ENCODE measurements at regions not wholly inside any gene's neighbourhood (a gene's known extent, or its start where the extent isn't known, plus 50 kb on each side); places are given as distances from the start of the nearest gene placed in this dataset.

DNA sequence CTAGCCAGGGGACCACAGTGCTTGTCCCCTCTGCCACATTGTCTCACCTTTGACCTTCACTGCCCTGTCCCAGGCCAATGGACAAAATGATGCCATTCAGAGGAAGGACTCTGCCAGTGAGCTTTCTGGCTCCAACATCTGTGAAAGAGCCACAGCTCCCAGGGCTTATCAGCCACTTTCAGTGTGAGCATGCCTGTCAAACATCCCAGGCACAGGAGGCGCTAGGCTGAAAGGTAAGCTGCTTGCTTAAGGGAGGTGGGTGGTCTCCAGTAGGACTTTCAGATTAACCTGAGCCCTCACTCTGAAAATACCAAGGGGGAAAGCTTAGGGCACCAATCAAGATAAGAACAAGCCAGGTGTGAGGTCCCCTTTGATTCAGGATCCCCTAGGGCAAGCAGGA, 59.8 kb upstream of the GDF10 start:
- H4K20me1 ChIP-seq (ENCODE audit: insufficient read depth, poor library complexity, severe bottlenecking) = no peaks in the 10 kb centered on the region
- no peaks in the 10 kb centered on the region for H3K4me1 ChIP-seq (ENCODE audit: insufficient read depth)
- no peaks in the 10 kb centered on the region for H3K9me2 ChIP-seq (replicated peaks; ENCODE audit: insufficient read depth)
- no peak overlapping the region for H3K4me3 ChIP-seq
- H3K79me2 ChIP-seq = no peaks in the 10 kb centered on the region
- H3K27me3 ChIP-seq = no peaks in the 10 kb centered on the region
- 84% methylated on average over 1 of the region's 1 CpG for WGBS (ENCODE audit: low lambda C conversion rate, missing lambda C conversion rate)
- H3K9me3 ChIP-seq (ENCODE audit: low read depth) = no peaks in the 10 kb centered on the region
- H3K4me2 ChIP-seq = no peak overlapping the region
- no peak overlapping the region for H3K27ac ChIP-seq
- no peak for DNase-seq (ENCODE audit: low spot score)
- H2AFZ ChIP-seq = no peak overlapping the region
- TF ChIP-seq EZH2phosphoT487 (IDR thresholded peaks at IDR 0.05; ENCODE audit: low read depth, severe bottlenecking, unreplicated experiment) = no peak
- TF ChIP-seq EZH2 (IDR thresholded peaks at IDR 0.05; ENCODE audit: borderline replicate concordance) = no peak
- TF ChIP-seq, protein P1, sequence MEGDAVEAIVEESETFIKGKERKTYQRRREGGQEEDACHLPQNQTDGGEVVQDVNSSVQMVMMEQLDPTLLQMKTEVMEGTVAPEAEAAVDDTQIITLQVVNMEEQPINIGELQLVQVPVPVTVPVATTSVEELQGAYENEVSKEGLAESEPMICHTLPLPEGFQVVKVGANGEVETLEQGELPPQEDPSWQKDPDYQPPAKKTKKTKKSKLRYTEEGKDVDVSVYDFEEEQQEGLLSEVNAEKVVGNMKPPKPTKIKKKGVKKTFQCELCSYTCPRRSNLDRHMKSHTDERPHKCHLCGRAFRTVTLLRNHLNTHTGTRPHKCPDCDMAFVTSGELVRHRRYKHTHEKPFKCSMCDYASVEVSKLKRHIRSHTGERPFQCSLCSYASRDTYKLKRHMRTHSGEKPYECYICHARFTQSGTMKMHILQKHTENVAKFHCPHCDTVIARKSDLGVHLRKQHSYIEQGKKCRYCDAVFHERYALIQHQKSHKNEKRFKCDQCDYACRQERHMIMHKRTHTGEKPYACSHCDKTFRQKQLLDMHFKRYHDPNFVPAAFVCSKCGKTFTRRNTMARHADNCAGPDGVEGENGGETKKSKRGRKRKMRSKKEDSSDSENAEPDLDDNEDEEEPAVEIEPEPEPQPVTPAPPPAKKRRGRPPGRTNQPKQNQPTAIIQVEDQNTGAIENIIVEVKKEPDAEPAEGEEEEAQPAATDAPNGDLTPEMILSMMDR (IDR thresholded peaks at IDR 0.05; ENCODE audit: poor library complexity) = no peak
- no peaks in the 10 kb centered on the region for H3K36me3 ChIP-seq (replicated peaks; ENCODE audit: insufficient read depth, low read depth)

DNA sequence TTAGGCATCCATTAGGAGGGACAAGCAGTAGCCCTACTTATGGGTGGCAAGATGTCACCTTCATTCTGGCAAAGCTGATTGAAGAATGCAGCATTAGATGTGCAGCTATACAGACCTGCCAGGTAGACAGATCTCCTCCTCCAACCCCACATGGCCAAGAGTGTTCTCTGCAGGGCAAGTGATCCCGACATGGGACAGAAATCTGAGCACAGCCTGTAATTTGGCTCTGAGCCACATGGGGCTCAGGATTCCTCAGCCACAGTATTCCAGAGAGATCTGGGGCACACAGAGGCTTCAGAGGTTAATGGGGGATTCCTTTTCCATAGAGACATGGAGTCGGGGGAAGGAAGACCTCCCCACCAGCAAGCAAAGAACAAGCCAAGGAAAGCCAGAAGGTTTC, 58.7 kb upstream of the GDF10 start:
- TF ChIP-seq, protein P1 (IDR thresholded peaks at IDR 0.05; ENCODE audit: poor library complexity) = no peak
- TF ChIP-seq EZH2phosphoT487 (IDR thresholded peaks at IDR 0.05; ENCODE audit: low read depth, severe bottlenecking, unreplicated experiment) (no peak), EZH2 (IDR thresholded peaks at IDR 0.05; ENCODE audit: borderline replicate concordance) (no peak)
- Histone ChIP-seq H3K4me3 (no peak overlapping the region), H2AFZ (no peak overlapping the region), H3K4me2 (no peak overlapping the region), H4K20me1 (ENCODE audit: insufficient read depth, poor library complexity, severe bottlenecking) (no peaks in the 10 kb centered on the region), H3K27me3 (no peaks in the 10 kb centered on the region), H3K4me1 (ENCODE audit: insufficient read depth) (no peaks in the 10 kb centered on the region), H3K27ac (no peak overlapping the region), H3K9me2 (replicated peaks; ENCODE audit: insufficient read depth) (no peaks in the 10 kb centered on the region), H3K36me3 (replicated peaks; ENCODE audit: insufficient read depth, low read depth) (no peaks in the 10 kb centered on the region), H3K79me2 (no peaks in the 10 kb centered on the region), H3K9me3 (ENCODE audit: low read depth) (no peaks in the 10 kb centered on the region)
- 50% methylated on average over 2 of the region's 2 CpGs for WGBS (ENCODE audit: low lambda C conversion rate, missing lambda C conversion rate)
- no peak for DNase-seq (ENCODE audit: low spot score)

DNA sequence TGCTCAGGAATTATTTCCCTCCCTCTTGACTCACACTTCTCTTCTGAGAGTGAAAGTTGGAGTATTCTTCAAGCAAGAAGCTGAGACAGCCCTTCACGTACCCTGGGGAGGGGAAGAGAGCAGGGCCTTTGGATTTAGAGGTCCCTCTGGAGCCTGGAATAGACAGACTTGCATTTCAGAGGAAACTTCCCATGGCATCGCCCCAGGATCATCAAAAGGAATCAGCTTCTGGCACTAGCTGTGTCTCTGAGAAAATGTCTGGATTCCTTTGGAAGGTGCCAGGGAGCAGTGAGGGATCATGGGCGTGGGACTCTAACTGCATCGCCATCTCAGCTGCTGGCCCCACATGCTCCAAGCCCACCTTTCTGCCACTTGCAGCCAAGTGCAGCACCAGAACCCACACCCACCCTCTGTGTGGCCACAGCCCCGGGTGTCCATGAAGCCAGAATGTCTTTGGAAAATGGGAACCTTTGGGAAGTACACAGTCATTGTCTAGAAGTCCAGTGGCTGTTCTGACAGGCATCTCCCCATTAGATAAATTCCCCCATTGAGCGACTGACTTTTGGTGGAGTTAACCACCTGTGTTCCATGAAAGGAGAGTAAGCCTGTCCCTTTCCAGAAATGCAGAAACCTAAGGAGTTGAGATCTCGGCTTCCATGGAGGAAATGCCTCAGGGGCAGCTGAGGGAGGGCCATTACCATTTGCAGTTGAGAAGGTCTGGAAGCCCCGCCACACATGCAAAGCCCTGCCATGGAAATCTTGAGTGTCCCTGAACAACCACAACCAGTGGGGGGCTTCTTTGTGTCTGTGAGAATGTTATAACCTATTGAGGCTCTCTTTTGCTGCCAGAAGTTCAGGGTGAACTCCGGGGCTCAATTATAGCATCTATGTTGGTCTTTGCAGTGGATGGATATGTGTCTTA, 57.8 kb upstream of the GDF10 start:
- H3K4me2 ChIP-seq = no peak overlapping the region
- no peaks in the 10 kb centered on the region for H3K4me1 ChIP-seq (ENCODE audit: insufficient read depth)
- no peaks in the 10 kb centered on the region for H3K27me3 ChIP-seq
- 86% methylated on average over 9 of the region's 9 CpGs for WGBS (ENCODE audit: low lambda C conversion rate, missing lambda C conversion rate)
- H3K79me2 ChIP-seq = no peaks in the 10 kb centered on the region
- no peak overlapping the region for H3K27ac ChIP-seq
- no peaks in the 10 kb centered on the region for H3K9me2 ChIP-seq (replicated peaks; ENCODE audit: insufficient read depth)
- H3K36me3 ChIP-seq (replicated peaks; ENCODE audit: insufficient read depth, low read depth) = no peaks in the 10 kb centered on the region
- no peaks in the 10 kb centered on the region for H3K9me3 ChIP-seq (ENCODE audit: low read depth)
- TF ChIP-seq EZH2 (IDR thresholded peaks at IDR 0.05; ENCODE audit: borderline replicate concordance) = no peak
- TF ChIP-seq, protein P1 (IDR thresholded peaks at IDR 0.05; ENCODE audit: poor library complexity) = no peak
- no peak for TF ChIP-seq EZH2phosphoT487 (IDR thresholded peaks at IDR 0.05; ENCODE audit: low read depth, severe bottlenecking, unreplicated experiment)
- no peak overlapping the region for H3K4me3 ChIP-seq
- H2AFZ ChIP-seq = no peak overlapping the region
- DNase-seq (ENCODE audit: low spot score) = no peak
- no peaks in the 10 kb centered on the region for H4K20me1 ChIP-seq (ENCODE audit: insufficient read depth, poor library complexity, severe bottlenecking)

Data from hepatocyte (in vitro differentiated cells).